Coronary artery (tissue), 2 donors: ENCODE measurements at regions not wholly inside any gene's neighbourhood (a gene's known extent, or its start where the extent isn't known, plus 50 kb on each side); places are given as distances from the start of the nearest gene placed in this dataset.

Source experiments
- DNase-seq: peaks from one replicate; pipeline ENCODE4 v3.0.0-alpha.2; 2017; ENCODE audit warnings: low spot score
- H3K27ac ChIP-seq, 2 donors: fragments of 200-600 bp; sonication (generic); one replicate each; pipeline ENCODE4 v1.5.1; 2016 to 2019
- H3K4me3 ChIP-seq: fragments of 200-600 bp; sonication (generic); 2 replicates; pipeline ENCODE4 v1.5.1; 2016; ENCODE audit warnings: mild to moderate bottlenecking, moderate library complexity
- CTCF ChIP-seq: fragments of 200-600 bp; sonication (generic); IDR thresholded peaks from one replicate; pipeline ENCODE4 v1.5.1; 2019; ENCODE audit warnings: antibody characterized with exemption

GRCh38 chr3:154943981-154944380 lies 136.1 kb upstream of the MME start:
- H3K4me3 ChIP-seq, result no peak overlapping the region
- no peak for TF ChIP-seq CTCF
- H3K27ac ChIP-seq, result no peak overlapping the region
- DNase-seq, result no peak

GRCh38 chr3:154942827-154943226 lies 137.3 kb upstream of the MME start:
- H3K27ac ChIP-seq, result no peak overlapping the region
- no peak for DNase-seq
- H3K4me3 ChIP-seq, result no peak overlapping the region
- TF ChIP-seq CTCF, result no peak

GRCh38 chr3:154936196-154936595 lies 143.9 kb upstream of the MME start:
- Histone ChIP-seq H3K4me3 (no peak overlapping the region), H3K27ac (no peak overlapping the region)
- DNase-seq, result no peak
- TF ChIP-seq CTCF, result no peak

- H3K27ac ChIP-seq, result no peak overlapping the region
- TF ChIP-seq CTCF, result no peak
- no peak for DNase-seq
- H3K4me3 ChIP-seq, result no peak overlapping the region
Observed at GRCh38 chr3:154933581-154933980, 146.5 kb upstream of the MME start.

GRCh38 chr3:154932633-154933032 lies 147.5 kb upstream of the MME start:
- no peak for DNase-seq
- no peak for TF ChIP-seq CTCF
- no peak overlapping the region for H3K27ac ChIP-seq
- no peak overlapping the region for H3K4me3 ChIP-seq

- TF ChIP-seq CTCF, result no peak
- DNase-seq, result no peak
Observed at GRCh38 chr3:154931484-154931883, 148.6 kb upstream of the MME start.

GRCh38 chr3:154926721-154927120 lies 153.4 kb upstream of the MME start:
- H3K4me3 ChIP-seq, result no peak overlapping the region
- H3K27ac ChIP-seq, result no peak overlapping the region
- no peak for DNase-seq
- TF ChIP-seq CTCF, result no peak

More at GRCh38 chr3:154931484-154931883, 148.6 kb upstream of the MME start:
- H3K4me3 ChIP-seq, result no peak overlapping the region
- H3K27ac ChIP-seq, result no peak overlapping the region
